ENCODE measurements at regions not wholly inside any gene's neighbourhood (a gene's known extent, or its start where the extent isn't known, plus 50 kb on each side); places are given as distances from the start of the nearest gene placed in this dataset.

DNA sequence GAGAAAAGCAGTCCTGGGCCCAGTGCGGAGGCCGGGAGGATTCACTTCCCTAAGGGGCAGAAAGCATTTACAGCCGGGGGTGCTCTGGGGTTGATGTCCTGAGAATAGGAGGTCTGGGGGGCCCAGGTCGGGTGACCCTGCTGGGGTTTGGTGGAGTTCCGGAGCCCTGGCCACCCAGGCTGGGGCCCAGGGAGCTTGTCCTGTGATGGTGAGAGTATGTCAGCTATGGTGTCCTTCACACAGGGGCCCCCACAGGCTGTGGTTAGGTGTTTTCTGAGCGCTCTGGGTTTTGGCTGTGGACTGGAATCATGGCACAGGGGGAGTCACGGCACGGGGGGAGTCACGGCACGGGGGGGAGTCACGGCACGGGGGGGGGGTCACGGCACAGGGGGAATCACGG is 54.5 kb upstream of the TMEM18 start:
- H3K27ac ChIP-seq: no peak overlapping the region
- H3K36me3 ChIP-seq: no peaks in the 10 kb centered on the region
- intact Hi-C loops (cut with DNase I; ENCODE audit: low total_unique reads): no loop called here
- TF ChIP-seq, protein P1, sequence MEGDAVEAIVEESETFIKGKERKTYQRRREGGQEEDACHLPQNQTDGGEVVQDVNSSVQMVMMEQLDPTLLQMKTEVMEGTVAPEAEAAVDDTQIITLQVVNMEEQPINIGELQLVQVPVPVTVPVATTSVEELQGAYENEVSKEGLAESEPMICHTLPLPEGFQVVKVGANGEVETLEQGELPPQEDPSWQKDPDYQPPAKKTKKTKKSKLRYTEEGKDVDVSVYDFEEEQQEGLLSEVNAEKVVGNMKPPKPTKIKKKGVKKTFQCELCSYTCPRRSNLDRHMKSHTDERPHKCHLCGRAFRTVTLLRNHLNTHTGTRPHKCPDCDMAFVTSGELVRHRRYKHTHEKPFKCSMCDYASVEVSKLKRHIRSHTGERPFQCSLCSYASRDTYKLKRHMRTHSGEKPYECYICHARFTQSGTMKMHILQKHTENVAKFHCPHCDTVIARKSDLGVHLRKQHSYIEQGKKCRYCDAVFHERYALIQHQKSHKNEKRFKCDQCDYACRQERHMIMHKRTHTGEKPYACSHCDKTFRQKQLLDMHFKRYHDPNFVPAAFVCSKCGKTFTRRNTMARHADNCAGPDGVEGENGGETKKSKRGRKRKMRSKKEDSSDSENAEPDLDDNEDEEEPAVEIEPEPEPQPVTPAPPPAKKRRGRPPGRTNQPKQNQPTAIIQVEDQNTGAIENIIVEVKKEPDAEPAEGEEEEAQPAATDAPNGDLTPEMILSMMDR (IDR thresholded peaks at IDR 0.05): no peak
- TF ChIP-seq EP300 (IDR thresholded peaks at IDR 0.05) (no peak), POLR2A (IDR thresholded peaks at IDR 0.05) (no peak), POLR2AphosphoS5 (IDR thresholded peaks at IDR 0.05) (no peak)
- 46 to 94% (median 68%) methylated on average over 3 to 14 of the region's 14 CpGs for WGBS, 5 donors
- H3K27me3 ChIP-seq: peaks cover 0 to 9% (median 6%) of the 10 kb centered on the region in 3 donors
- no peak overlapping the region for H3K4me3 ChIP-seq
- H3K9me3 ChIP-seq: no peaks in the 10 kb centered on the region
- H3K4me1 ChIP-seq: no peaks in the 10 kb centered on the region
- no peak for DNase-seq

DNA sequence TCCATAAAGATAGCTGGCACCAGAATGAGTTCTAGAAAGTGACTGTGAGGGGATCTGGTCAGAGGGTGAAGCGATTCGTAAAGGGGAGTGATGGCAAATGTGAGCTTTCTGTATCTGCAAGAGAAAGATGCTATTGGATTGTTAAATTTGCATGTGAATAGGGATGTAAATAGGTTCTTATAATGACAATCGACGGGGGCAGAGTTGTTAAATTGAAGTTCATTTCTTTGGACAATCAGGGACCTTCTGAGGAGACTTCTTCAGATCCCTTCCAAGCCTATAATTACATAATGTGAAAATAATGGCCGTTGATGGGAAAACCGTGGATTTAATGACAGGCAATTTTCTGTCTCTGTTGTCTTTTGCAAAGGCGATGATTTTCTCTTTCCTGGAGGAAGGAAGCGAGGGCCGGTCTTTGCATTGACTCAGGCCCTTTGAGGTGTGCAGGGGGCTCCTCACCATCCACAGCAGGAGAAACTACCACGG is 52.2 kb upstream of the TMEM18 start:
- no peaks in the 10 kb centered on the region for H3K9me3 ChIP-seq
- no peak for TF ChIP-seq POLR2A (IDR thresholded peaks at IDR 0.05)
- no peak for TF ChIP-seq POLR2AphosphoS5 (IDR thresholded peaks at IDR 0.05)
- TF ChIP-seq, protein P1 (IDR thresholded peaks at IDR 0.05): no peak
- TF ChIP-seq EP300 (IDR thresholded peaks at IDR 0.05): no peak
- no peak overlapping the region for H3K27ac ChIP-seq
- peaks cover 0 to 3% (median 2%) of the 10 kb centered on the region in 3 donors for H3K27me3 ChIP-seq
- H3K4me1 ChIP-seq: no peaks in the 10 kb centered on the region
- WGBS, 5 donors: 36 to 52% (median 44%) methylated on average over 10 of the region's 10 CpGs
- H3K36me3 ChIP-seq: no peaks in the 10 kb centered on the region
- intact Hi-C loops (cut with DNase I; ENCODE audit: low total_unique reads): no loop called here
- H3K4me3 ChIP-seq: no peak overlapping the region
- no peak for DNase-seq

DNA sequence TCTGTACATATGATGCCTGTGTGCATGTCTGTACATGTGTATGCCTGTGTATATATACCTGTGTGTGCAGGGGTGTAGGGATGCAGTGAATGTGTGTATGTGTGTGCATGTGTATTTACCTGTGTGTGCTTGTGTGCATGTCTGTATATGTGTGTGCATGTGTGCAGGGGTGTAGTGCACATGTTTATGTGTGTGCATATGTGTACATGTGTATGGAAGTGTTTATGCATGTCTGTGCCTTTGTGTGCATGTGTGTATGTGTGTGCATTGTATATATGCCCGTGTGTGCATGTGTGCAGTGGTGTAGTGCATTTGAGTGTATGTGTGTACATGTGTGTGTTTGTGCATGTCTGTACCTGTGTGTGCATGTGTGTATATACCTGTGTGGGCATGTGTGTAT is 51.0 kb upstream of the TMEM18 start:
- Histone ChIP-seq H3K9me3 (no peaks in the 10 kb centered on the region), H3K4me1 (no peaks in the 10 kb centered on the region)
- 86 to 100% (median 93%) methylated on average over 1 of the region's 1 CpG for WGBS, 5 donors

DNA sequence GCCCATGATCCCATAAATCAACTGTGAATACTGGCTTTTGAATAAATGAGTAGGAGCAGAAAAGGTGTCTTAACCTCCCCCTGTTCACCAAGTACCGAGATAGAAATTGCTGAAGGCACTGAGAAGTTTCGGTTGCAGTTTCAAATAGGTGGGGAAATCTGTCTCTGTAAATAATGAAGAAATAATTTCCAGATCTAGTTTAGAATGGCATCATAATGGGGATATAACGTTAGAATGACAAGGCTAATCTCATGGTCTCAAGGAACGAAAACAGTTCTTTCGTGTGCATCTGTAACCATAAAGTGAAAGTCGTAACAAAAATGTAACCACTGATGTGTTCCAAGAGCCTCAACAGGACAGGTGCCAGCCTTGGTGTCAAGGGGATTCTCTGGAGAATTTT is 49.9 kb upstream of the TMEM18 start:
- Histone ChIP-seq H3K27ac (no peak overlapping the region), H3K9me3 (no peaks in the 10 kb centered on the region), H3K4me3 (no peak overlapping the region), H3K36me3 (no peaks in the 10 kb centered on the region), H3K4me1 (no peaks in the 10 kb centered on the region), H3K27me3 (peaks cover 0 to 9% (median 3%) of the 10 kb centered on the region in 3 donors)
- intact Hi-C loops (cut with DNase I; ENCODE audit: low total_unique reads): no loop called here
- TF ChIP-seq POLR2AphosphoS5 (IDR thresholded peaks at IDR 0.05) (no peak), EP300 (IDR thresholded peaks at IDR 0.05) (no peak), POLR2A (IDR thresholded peaks at IDR 0.05) (no peak)
- TF ChIP-seq, protein P1 (IDR thresholded peaks at IDR 0.05): no peak
- DNase-seq: no peak
- WGBS, 5 donors: 68 to 77% (median 72%) methylated on average over 6 of the region's 6 CpGs

More for the DNA sequence above, 51.0 kb upstream of the TMEM18 start:
- TF ChIP-seq EP300 (IDR thresholded peaks at IDR 0.05): no peak
- no peak for TF ChIP-seq POLR2AphosphoS5 (IDR thresholded peaks at IDR 0.05)
- Histone ChIP-seq H3K27me3 (peaks cover 0 to 9% (median 3%) of the 10 kb centered on the region in 3 donors), H3K4me3 (no peak overlapping the region), H3K27ac (no peak overlapping the region), H3K36me3 (no peaks in the 10 kb centered on the region)
- DNase-seq: no peak
- intact Hi-C loops (cut with DNase I; ENCODE audit: low total_unique reads): no loop called here

Data from stomach (tissue), 8 donors.